ENCODE measurements at regions not wholly inside any gene's neighbourhood (a gene's known extent, or its start where the extent isn't known, plus 50 kb on each side); places are given as distances from the start of the nearest gene placed in this dataset.

GRCh38 chr2:136247204-136247950 is 129.4 kb upstream of the CXCR4 start:
- intact Hi-C loops (cut with DNase I): no loop called here
- no peaks in the 10 kb centered on the region for H3K27me3 ChIP-seq
- no peak for TF ChIP-seq CTCF (IDR thresholded peaks at IDR 0.05)
- no peak for TF ChIP-seq POLR2A (IDR thresholded peaks at IDR 0.05)
- no peaks in the 10 kb centered on the region for H3K9me3 ChIP-seq
- H3K4me3 ChIP-seq (replicated peaks in 1 of 3): no peak overlapping the region
- WGBS, 2 donors: 73 to 84% methylated on average over 7 of the region's 7 CpGs
- H3K27ac ChIP-seq: no peak overlapping the region
- no peak for DNase-seq
- peaks cover 4 to 5% of the 10 kb centered on the region in 2 donors for H3K4me1 ChIP-seq
- no peaks in the 10 kb centered on the region for H3K36me3 ChIP-seq

GRCh38 chr2:136246086-136246669 is 128.2 kb upstream of the CXCR4 start:
- Histone ChIP-seq H3K4me3 (replicated peaks in 1 of 3) (no peak overlapping the region), H3K27ac (peak overlapping the region in 1 of 3 donors; percentile 53), H3K4me1 (peaks cover 4 to 5% of the 10 kb centered on the region in 2 donors), H3K27me3 (no peaks in the 10 kb centered on the region), H3K36me3 (no peaks in the 10 kb centered on the region), H3K9me3 (no peaks in the 10 kb centered on the region)
- WGBS, 2 donors: 33 to 59% methylated on average over 14 to 15 of the region's 15 CpGs
- no peak for TF ChIP-seq CTCF (IDR thresholded peaks at IDR 0.05)
- TF ChIP-seq POLR2A (IDR thresholded peaks at IDR 0.05): no peak
- peak; percentile 82 to 88 for DNase-seq
- intact Hi-C loops (cut with DNase I): no loop called here

GRCh38 chr2:136245211-136245610 is 127.3 kb upstream of the CXCR4 start:
- 87 to 96% methylated on average over 5 to 8 of the region's 8 CpGs for WGBS, 2 donors
- intact Hi-C loops (cut with DNase I): no loop called here

GRCh38 chr2:136244536-136244885 is 126.6 kb upstream of the CXCR4 start:
- 89 to 94% methylated on average over 2 of the region's 2 CpGs for WGBS, 2 donors
- no peaks in the 10 kb centered on the region for H3K9me3 ChIP-seq

More at GRCh38 chr2:136245211-136245610, 127.3 kb upstream of the CXCR4 start:
- no peak overlapping the region for H3K27ac ChIP-seq
- no peaks in the 10 kb centered on the region for H3K9me3 ChIP-seq
- TF ChIP-seq POLR2A (IDR thresholded peaks at IDR 0.05) (no peak), CTCF (IDR thresholded peaks at IDR 0.05) (no peak)
- DNase-seq: no peak
- no peaks in the 10 kb centered on the region for H3K36me3 ChIP-seq
- peaks cover 4 to 5% of the 10 kb centered on the region in 2 donors for H3K4me1 ChIP-seq
- no peaks in the 10 kb centered on the region for H3K27me3 ChIP-seq
- no peak overlapping the region for H3K4me3 ChIP-seq (replicated peaks in 1 of 3)

More at GRCh38 chr2:136244536-136244885, 126.6 kb upstream of the CXCR4 start:
- Histone ChIP-seq H3K27me3 (no peaks in the 10 kb centered on the region), H3K36me3 (no peaks in the 10 kb centered on the region), H3K4me3 (replicated peaks in 1 of 3) (no peak overlapping the region), H3K27ac (no peak overlapping the region), H3K4me1 (peaks cover 4 to 5% of the 10 kb centered on the region in 2 donors)
- TF ChIP-seq POLR2A (IDR thresholded peaks at IDR 0.05) (no peak), CTCF (IDR thresholded peaks at IDR 0.05) (no peak)
- intact Hi-C loops (cut with DNase I): no loop called here
- DNase-seq: no peak

Measured in thyroid gland (tissue), 4 donors.